Endothelial cell of umbilical vein (primary cell): ENCODE measurements at regions not wholly inside any gene's neighbourhood (a gene's known extent, or its start where the extent isn't known, plus 50 kb on each side); places are given as distances from the start of the nearest gene placed in this dataset.

Source experiments
- CTCF ChIP-seq, 2 donors: IDR thresholded peaks; 1 replicate in 1 of 2; 2 replicates in 1 of 2; pipeline ENCODE4 v1.5.1; 2011; ENCODE audit warnings: low read length in 2 of 2, mild to moderate bottlenecking in 2 of 2, moderate library complexity in 2 of 2, control low read depth in 1 of 2, inconsistent platforms in 1 of 2, low read depth in 1 of 2; ENCODE audit not compliant: insufficient read depth in 1 of 2; ENCODE audit errors: extremely low read depth in 1 of 2
- EZH2 ChIP-seq: IDR thresholded peaks from 2 replicates; pipeline ENCODE4 v1.6.1; 2012; ENCODE audit warnings: borderline replicate concordance, low read depth, mild to moderate bottlenecking, moderate library complexity, low read length, inconsistent platforms; ENCODE audit not compliant: severe bottlenecking
- FOS ChIP-seq: IDR thresholded peaks from 2 replicates; pipeline ENCODE4 v1.6.1; 2011; ENCODE audit warnings: mild to moderate bottlenecking, low read length, moderate library complexity, borderline replicate concordance; ENCODE audit not compliant: insufficient read depth
- POLR2A ChIP-seq: IDR thresholded peaks from 2 replicates; pipeline ENCODE4 v1.6.1; 2012; ENCODE audit warnings: low read depth, mild to moderate bottlenecking, control low read depth, low read length
- POLR2AphosphoS5 ChIP-seq: IDR thresholded peaks from 2 replicates; pipeline ENCODE4 v1.6.1; 2012; ENCODE audit warnings: low read depth, mild to moderate bottlenecking, control low read depth, low read length, moderate library complexity; ENCODE audit not compliant: insufficient read depth

DNA sequence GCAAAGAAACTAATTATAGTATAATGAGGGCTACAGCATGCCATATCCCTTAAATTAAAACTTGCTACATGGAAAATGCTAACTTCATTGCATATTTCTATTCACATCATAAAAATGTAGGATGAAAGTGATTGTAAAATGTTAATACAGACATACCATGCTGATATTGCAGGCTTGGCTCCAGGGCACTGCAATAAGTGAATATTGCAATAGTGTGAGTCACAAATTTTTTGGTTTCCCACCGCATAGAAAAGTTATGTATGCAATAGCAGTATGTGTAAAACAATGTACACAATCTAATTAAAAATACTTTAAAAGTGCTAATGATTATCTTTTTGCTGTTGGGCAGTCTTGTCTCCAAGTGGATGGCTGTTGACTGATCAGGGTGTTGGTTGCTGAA lies 162.1 kb downstream of the CD8B2 start:
- TF ChIP-seq CTCF (IDR thresholded peaks at IDR 0.05; ENCODE audit: extremely low read depth in 1 of 2, insufficient read depth in 1 of 2, low read depth in 1 of 2, low read length in 2 of 2) (no peak), POLR2A (no peak), EZH2 (no peak), POLR2AphosphoS5 (no peak), FOS (no peak)
